Left lung (tissue), 4 donors: ENCODE measurements at regions not wholly inside any gene's neighbourhood (a gene's known extent, or its start where the extent isn't known, plus 50 kb on each side); places are given as distances from the start of the nearest gene placed in this dataset.

ENCODE experiments used
- ATAC-seq: fragments of 200-7000 bp; cut with Tn5 transposase; one replicate; pipeline ENCODE4 v1.9.1; 2020; ENCODE audit warnings: moderate library complexity
- DNase-seq, 4 donors: peaks; one replicate each; pipeline ENCODE4 v3.0.0-alpha.2; 2013 to 2020
- H3K27ac ChIP-seq, 2 donors: fragments of 200-600 bp; sonication (generic) in 1 of 2; one replicate each; pipeline versions ENCODE4 v1.5.0 to v1.8.0; 2020 to 2021
- H3K27me3 ChIP-seq, 2 donors: fragments of 200-600 bp; sonication (generic) in 1 of 2; one replicate each; pipeline versions ENCODE4 v1.5.0 to v1.8.0; 2020 to 2021
- H3K36me3 ChIP-seq, 2 donors: fragments of 200-600 bp; sonication (generic) in 1 of 2; one replicate each; pipeline versions ENCODE4 v1.5.0 to v1.8.0; 2020 to 2021
- H3K4me1 ChIP-seq, 2 donors: fragments of 200-600 bp; one replicate each; pipeline ENCODE4 v1.8.0; 2021
- H3K4me3 ChIP-seq, 2 donors: fragments of 200-600 bp; sonication (generic) in 1 of 2; one replicate each; pipeline versions ENCODE4 v1.5.0 to v1.8.0; 2020 to 2021; ENCODE audit warnings: mild to moderate bottlenecking in 1 of 2
- H3K9me3 ChIP-seq, 2 donors: fragments of 200-600 bp; sonication (generic) in 1 of 2; one replicate each; pipeline versions ENCODE4 v1.5.0 to v1.8.0; 2020 to 2021
- CTCF ChIP-seq, 2 donors: fragments of 200-600 bp; sonication (generic) in 1 of 2; IDR thresholded peaks; one replicate each; pipeline versions ENCODE4 v1.5.0 to v1.8.0; 2021; ENCODE audit warnings: antibody characterized with exemption in 2 of 2
- intact Hi-C, 2 donors: fragments of 100-400 bp; cut with DNase I; formaldehyde crosslinking; loops; one replicate each; pipeline versions ENCODE4 v1.11.2 to v1.14.2; 2022
- donor health status: DM: no; HTN: yes; CAD: no.
- donor health status: DM: no; HTN: no; CAD: no.

GRCh38 chr2:175234650-175235049, 53.1 kb upstream of the ATP5MC3 start:
- no peak for ATAC-seq
- intact Hi-C loops, result no loop called here
- peaks cover 0 to 11% of the 10 kb centered on the region in 2 donors for H3K9me3 ChIP-seq

GRCh38 chr2:175234153-175234552, 52.6 kb upstream of the ATP5MC3 start:
- no peak for TF ChIP-seq CTCF (IDR thresholded peaks at IDR 0.05)
- intact Hi-C loops, result no loop called here
- no peak for ATAC-seq

More at GRCh38 chr2:175234650-175235049, 53.1 kb upstream of the ATP5MC3 start:
- no peak overlapping the region for H3K4me3 ChIP-seq
- H3K27ac ChIP-seq, result no peak overlapping the region
- no peaks in the 10 kb centered on the region for H3K4me1 ChIP-seq
- no peak for TF ChIP-seq CTCF (IDR thresholded peaks at IDR 0.05)
- no peaks in the 10 kb centered on the region for H3K36me3 ChIP-seq
- H3K27me3 ChIP-seq, result no peaks in the 10 kb centered on the region
- no peak for DNase-seq

GRCh38 chr2:175233135-175233719, 51.7 kb upstream of the ATP5MC3 start:
- no peaks in the 10 kb centered on the region for H3K27me3 ChIP-seq
- no peak overlapping the region for H3K27ac ChIP-seq
- no peak for TF ChIP-seq CTCF (IDR thresholded peaks at IDR 0.05)
- no peaks in the 10 kb centered on the region for H3K36me3 ChIP-seq
- peak in 1 of 4 donors; percentile 26 for DNase-seq
- no peaks in the 10 kb centered on the region for H3K4me1 ChIP-seq
- no peak overlapping the region for H3K4me3 ChIP-seq
- H3K9me3 ChIP-seq, result no peaks in the 10 kb centered on the region
- intact Hi-C loops, result no loop called here
- ATAC-seq, result no peak

More at GRCh38 chr2:175234153-175234552, 52.6 kb upstream of the ATP5MC3 start:
- Histone ChIP-seq H3K36me3 (no peaks in the 10 kb centered on the region), H3K27me3 (no peaks in the 10 kb centered on the region), H3K9me3 (peaks cover 0 to 7% of the 10 kb centered on the region in 2 donors), H3K4me3 (no peak overlapping the region), H3K27ac (no peak overlapping the region), H3K4me1 (no peaks in the 10 kb centered on the region)
- DNase-seq, result no peak
